Ovary (tissue), 7 donors: ENCODE measurements at regions not wholly inside any gene's neighbourhood (a gene's known extent, or its start where the extent isn't known, plus 50 kb on each side); places are given as distances from the start of the nearest gene placed in this dataset.

Experiments
- DNase-seq, 5 donors: peaks; one replicate each; pipeline ENCODE4 v3.0.0-alpha.2; 2019 to 2020
- H3K27ac ChIP-seq, 2 donors: fragments of 200-600 bp; one replicate each; pipeline versions ENCODE4 v1.5.1 to v1.8.0; 2019 to 2022
- H3K27me3 ChIP-seq: fragments of 200-600 bp; one replicate; pipeline ENCODE4 v1.8.0; 2022
- H3K36me3 ChIP-seq: fragments of 200-600 bp; sonication (generic); one replicate; pipeline ENCODE4 v1.5.1; 2019
- H3K4me1 ChIP-seq: one replicate; pipeline ENCODE4 v1.8.1; 2013; ENCODE audit warnings: mild to moderate bottlenecking, moderate library complexity; ENCODE audit not compliant: insufficient read depth
- H3K4me3 ChIP-seq: fragments of 200-600 bp; sonication (generic); one replicate; pipeline ENCODE4 v1.5.1; 2017
- H3K9me3 ChIP-seq, 2 donors: fragments of 200-600 bp in 1 of 2; sonication (generic) in 1 of 2; one replicate each; pipeline versions ENCODE4 v1.5.1 to v1.8.1; 2013 to 2019; ENCODE audit warnings: mild to moderate bottlenecking in 1 of 2, moderate library complexity in 1 of 2
- EP300 ChIP-seq: sonication (generic); formaldehyde crosslinking; IDR thresholded peaks from one replicate; pipeline ENCODE4 v1.6.1; 2017; ENCODE audit warnings: antibody characterized with exemption
- POLR2A ChIP-seq: fragments of 450-650 bp; IDR thresholded peaks from one replicate; pipeline ENCODE4 v1.6.1; 2017; ENCODE audit warnings: antibody characterized with exemption, mild to moderate bottlenecking, moderate library complexity
- WGBS, 3 donors: extraction: QIAGEN DNeasy Blood & Tissue Kit in 1 of 3; methylation state at CpG; one replicate each; pipeline versions ENCODE4 v1.1.5 to v1.1.7; 2013 to 2017; 5-methylcytosine and 5-hydroxymethylcytosine counted together
- intact Hi-C, 4 donors: fragments of 100-400 bp; cut with DNase I; formaldehyde crosslinking; loops; one replicate each; pipeline versions ENCODE4 v1.11.0 to v1.15.1; 2022 to 2023
- TF ChIP-seq, protein P1 (sequence below), 3 donors: fragments of 450-650 bp in 2 of 3; fragments of 200-600 bp in 1 of 3; IDR thresholded peaks; one replicate each; pipeline versions ENCODE4 v1.5.1 to v1.8.0; 2016 to 2022; ENCODE audit warnings: antibody characterized with exemption in 3 of 3, mild to moderate bottlenecking in 1 of 3
- donor health status: DM: no; HTN: no; CAD: no; lungs with moderate emphysema.
- donor health status: DM: no; HTN: no; CAD: no.
- donor health status: Bipolar disorder and iron deficiency.
- donor health status: DM: no; HTN: no; CAD: no.
- donor health status: DM: yes; HTN: yes; CAD: no.

DNA sequence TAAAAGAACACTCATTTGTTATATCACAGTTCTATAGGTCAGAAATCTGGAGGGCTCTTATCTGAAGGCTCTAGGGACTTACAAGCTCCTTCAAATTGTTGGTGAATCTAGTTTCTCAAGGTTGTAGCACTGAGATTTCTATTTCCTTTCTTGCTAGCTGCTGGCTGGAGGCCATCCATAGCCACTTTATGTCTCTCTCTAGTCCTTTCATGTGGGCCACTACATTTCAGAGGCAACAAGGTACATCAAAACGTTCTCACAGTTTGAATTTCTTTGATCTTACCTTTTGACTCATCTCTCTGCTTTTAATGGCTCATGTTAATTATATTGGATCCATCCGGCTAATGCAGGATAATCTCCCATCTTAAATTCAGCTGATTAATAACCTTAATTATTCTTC lies 286.8 kb downstream of the DIO2 start:
- 39 to 53% (median 46%) methylated on average over 2 of the region's 2 CpGs for whole genome bisulfite sequencing, 3 donors
- intact Hi-C loops: no loop called here
- TF ChIP-seq, protein P1, sequence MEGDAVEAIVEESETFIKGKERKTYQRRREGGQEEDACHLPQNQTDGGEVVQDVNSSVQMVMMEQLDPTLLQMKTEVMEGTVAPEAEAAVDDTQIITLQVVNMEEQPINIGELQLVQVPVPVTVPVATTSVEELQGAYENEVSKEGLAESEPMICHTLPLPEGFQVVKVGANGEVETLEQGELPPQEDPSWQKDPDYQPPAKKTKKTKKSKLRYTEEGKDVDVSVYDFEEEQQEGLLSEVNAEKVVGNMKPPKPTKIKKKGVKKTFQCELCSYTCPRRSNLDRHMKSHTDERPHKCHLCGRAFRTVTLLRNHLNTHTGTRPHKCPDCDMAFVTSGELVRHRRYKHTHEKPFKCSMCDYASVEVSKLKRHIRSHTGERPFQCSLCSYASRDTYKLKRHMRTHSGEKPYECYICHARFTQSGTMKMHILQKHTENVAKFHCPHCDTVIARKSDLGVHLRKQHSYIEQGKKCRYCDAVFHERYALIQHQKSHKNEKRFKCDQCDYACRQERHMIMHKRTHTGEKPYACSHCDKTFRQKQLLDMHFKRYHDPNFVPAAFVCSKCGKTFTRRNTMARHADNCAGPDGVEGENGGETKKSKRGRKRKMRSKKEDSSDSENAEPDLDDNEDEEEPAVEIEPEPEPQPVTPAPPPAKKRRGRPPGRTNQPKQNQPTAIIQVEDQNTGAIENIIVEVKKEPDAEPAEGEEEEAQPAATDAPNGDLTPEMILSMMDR (IDR thresholded peaks at IDR 0.05): no peak
- TF ChIP-seq POLR2A (no peak), EP300 (no peak)
- H3K36me3 ChIP-seq: no peaks in the 10 kb centered on the region
- no peaks in the 10 kb centered on the region for H3K4me1 ChIP-seq
- no peaks in the 10 kb centered on the region for H3K27me3 ChIP-seq
- no peaks in the 10 kb centered on the region for H3K9me3 ChIP-seq
- no peak for DNase-seq
- H3K27ac ChIP-seq: no peak overlapping the region
- H3K4me3 ChIP-seq: no peak overlapping the region

DNA sequence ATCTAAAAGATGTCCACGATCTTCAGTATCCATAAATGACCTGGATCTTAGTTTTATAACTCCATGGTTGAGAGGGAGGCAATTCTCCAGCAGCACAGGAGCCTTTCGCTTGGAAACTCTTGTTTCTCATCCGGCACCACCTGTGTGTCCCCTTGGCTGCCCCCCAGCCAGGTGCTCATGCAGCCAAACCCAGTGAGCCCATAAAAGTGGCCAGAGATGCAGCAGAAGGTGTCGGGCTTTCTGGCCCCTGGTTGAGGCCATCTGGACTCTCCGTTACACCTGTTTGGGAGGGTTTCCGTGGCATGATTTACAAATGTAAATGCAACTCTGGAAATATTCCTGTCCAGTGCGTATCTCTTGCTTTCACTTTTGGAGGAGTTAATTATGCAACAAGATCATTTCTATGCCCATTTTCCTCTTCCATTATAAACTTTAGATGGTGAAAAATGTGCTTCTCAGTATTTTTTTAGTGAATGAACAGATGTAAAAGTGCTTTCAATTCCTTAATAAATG lies 291.1 kb downstream of the DIO2 start:
- intact Hi-C loops: no loop called here
- TF ChIP-seq EP300: no peak
- TF ChIP-seq, protein P1 (IDR thresholded peaks at IDR 0.05): no peak
- TF ChIP-seq POLR2A: no peak

More for the DNA sequence above, 291.1 kb downstream of the DIO2 start:
- Histone ChIP-seq H3K9me3 (no peaks in the 10 kb centered on the region), H3K4me3 (no peak overlapping the region), H3K4me1 (no peaks in the 10 kb centered on the region), H3K36me3 (no peaks in the 10 kb centered on the region), H3K27me3 (no peaks in the 10 kb centered on the region), H3K27ac (no peak overlapping the region)
- 69 to 78% (median 74%) methylated on average over 7 of the region's 7 CpGs for WGBS, 3 donors
- DNase-seq: no peak
